Stomach (tissue), 4 donors: ENCODE measurements at regions not wholly inside any gene's neighbourhood (a gene's known extent, or its start where the extent isn't known, plus 50 kb on each side); places are given as distances from the start of the nearest gene placed in this dataset.

Source experiments
- CTCF ChIP-seq, 7 experiments: fragments of 450-650 bp in 4 of 7; fragments of 200-600 bp in 3 of 7; sonication (generic) in 3 of 7; IDR thresholded peaks; one replicate each; pipeline ENCODE4 v1.5.1; 2016 to 2019; ENCODE audit warnings: antibody characterized with exemption in 7 of 7, control low read depth in 2 of 7, mild to moderate bottlenecking in 1 of 7
- POLR2A ChIP-seq, 4 donors: fragments of 450-650 bp; IDR thresholded peaks; one replicate each; pipeline ENCODE4 v1.6.1; 2016; ENCODE audit warnings: antibody characterized with exemption in 4 of 4, control low read depth in 2 of 4, mild to moderate bottlenecking in 1 of 4, moderate library complexity in 1 of 4
- POLR2AphosphoS5 ChIP-seq, 3 donors: sonication (generic); formaldehyde crosslinking; IDR thresholded peaks; one replicate each; pipeline ENCODE4 v1.6.1; 2016; ENCODE audit warnings: antibody characterized with exemption in 3 of 3

- TF ChIP-seq POLR2A (IDR thresholded peaks at IDR 0.05) = no peak
- no peak for TF ChIP-seq CTCF (IDR thresholded peaks at IDR 0.05)
- no peak for TF ChIP-seq POLR2AphosphoS5 (IDR thresholded peaks at IDR 0.05)
Measured at GRCh38 chr4:167985565-167985964, 106.8 kb upstream of the ANXA10 start.
